GM23248 (cell line): ENCODE measurements at regions not wholly inside any gene's neighbourhood (a gene's known extent, or its start where the extent isn't known, plus 50 kb on each side); places are given as distances from the start of the nearest gene placed in this dataset.
A peak's percentile ranks its signal among the peaks of the same experiment; 100 is the strongest.

Experiments
- DNase-seq: peaks from one replicate; pipeline ENCODE4 v3.0.0-alpha.2; 2015
- H2AFZ ChIP-seq: fragments of 200-600 bp; sonication (generic); 2 replicates; pipeline ENCODE4 v1.6.1; 2016; ENCODE audit warnings: antibody characterized with exemption
- H3F3A ChIP-seq: fragments of 200-600 bp; sonication (generic); 2 replicates; pipeline ENCODE4 v1.6.1; 2016; ENCODE audit warnings: mild to moderate bottlenecking, antibody characterized with exemption, mixed run types; ENCODE audit not compliant: insufficient read depth
- H3K27ac ChIP-seq: fragments of 200-600 bp; sonication (generic); 2 replicates; pipeline ENCODE4 v1.5.1; 2016; ENCODE audit warnings: mild to moderate bottlenecking
- H3K27me3 ChIP-seq: fragments of 200-600 bp; sonication (generic); replicated peaks from 2 replicates; pipeline ENCODE4 v1.6.1; 2016; ENCODE audit warnings: mild to moderate bottlenecking; ENCODE audit not compliant: insufficient read depth
- H3K36me3 ChIP-seq: fragments of 200-600 bp; sonication (generic); 2 replicates; pipeline ENCODE4 v1.6.1; 2016; ENCODE audit warnings: low read depth, mild to moderate bottlenecking
- H3K4me1 ChIP-seq: fragments of 200-600 bp; sonication (generic); 2 replicates; pipeline ENCODE4 v1.6.1; 2016; ENCODE audit warnings: mild to moderate bottlenecking; ENCODE audit not compliant: insufficient read depth
- H3K4me2 ChIP-seq: fragments of 200-600 bp; sonication (generic); one replicate; pipeline ENCODE4 v1.6.1; 2016; ENCODE audit warnings: mild to moderate bottlenecking; ENCODE audit not compliant: unreplicated experiment
- H3K4me3 ChIP-seq: fragments of 200-600 bp; sonication (generic); 2 replicates; pipeline ENCODE4 v1.5.1; 2016; ENCODE audit warnings: mild to moderate bottlenecking
- H3K79me2 ChIP-seq: fragments of 200-600 bp; sonication (generic); 2 replicates; pipeline ENCODE4 v1.6.1; 2016; ENCODE audit warnings: mild to moderate bottlenecking; ENCODE audit not compliant: insufficient read depth
- H3K9ac ChIP-seq: fragments of 200-600 bp; sonication (generic); 2 replicates; pipeline ENCODE4 v1.6.1; 2016; ENCODE audit warnings: mild to moderate bottlenecking
- H3K9me2 ChIP-seq: fragments of 200-600 bp; sonication (generic); 2 replicates; pipeline ENCODE4 v1.6.1; 2016; ENCODE audit warnings: mixed run types, mild to moderate bottlenecking, moderate library complexity; ENCODE audit not compliant: insufficient read depth
- H3K9me3 ChIP-seq: fragments of 200-600 bp; sonication (generic); one replicate; pipeline ENCODE4 v1.6.1; 2017; ENCODE audit warnings: low read depth
- H4K20me1 ChIP-seq: fragments of 200-600 bp; sonication (generic); 2 replicates; pipeline ENCODE4 v1.6.0; 2016; ENCODE audit not compliant: insufficient read depth
- EZH2 ChIP-seq: fragments of 200-600 bp; sonication (generic); IDR thresholded peaks from 2 replicates; pipeline ENCODE4 v1.6.1; 2018; ENCODE audit warnings: antibody characterized with exemption, mild to moderate bottlenecking; ENCODE audit not compliant: insufficient read depth, poor library complexity, severe bottlenecking
- EZH2phosphoT487 ChIP-seq: fragments of 200-600 bp; sonication (generic); IDR thresholded peaks from 2 replicates; pipeline ENCODE4 v1.6.1; 2018; ENCODE audit warnings: antibody characterized with exemption, moderate library complexity, mild to moderate bottlenecking, low read depth; ENCODE audit not compliant: insufficient read depth
- WGBS, 2 experiments: methylation state at CpG; one replicate each; pipeline ENCODE4 v1.1.6; 2015 to 2017; ENCODE audit warnings: low lambda C conversion rate in 2 of 2, low coverage in 1 of 2; ENCODE audit errors: missing lambda C conversion rate in 2 of 2; 5-methylcytosine and 5-hydroxymethylcytosine counted together
- in situ Hi-C: fragments of 300-500 bp; cut with MboI; formaldehyde crosslinking; loops from 2 replicates; pipeline ENCODE4 v1.15.0; 2020

DNA sequence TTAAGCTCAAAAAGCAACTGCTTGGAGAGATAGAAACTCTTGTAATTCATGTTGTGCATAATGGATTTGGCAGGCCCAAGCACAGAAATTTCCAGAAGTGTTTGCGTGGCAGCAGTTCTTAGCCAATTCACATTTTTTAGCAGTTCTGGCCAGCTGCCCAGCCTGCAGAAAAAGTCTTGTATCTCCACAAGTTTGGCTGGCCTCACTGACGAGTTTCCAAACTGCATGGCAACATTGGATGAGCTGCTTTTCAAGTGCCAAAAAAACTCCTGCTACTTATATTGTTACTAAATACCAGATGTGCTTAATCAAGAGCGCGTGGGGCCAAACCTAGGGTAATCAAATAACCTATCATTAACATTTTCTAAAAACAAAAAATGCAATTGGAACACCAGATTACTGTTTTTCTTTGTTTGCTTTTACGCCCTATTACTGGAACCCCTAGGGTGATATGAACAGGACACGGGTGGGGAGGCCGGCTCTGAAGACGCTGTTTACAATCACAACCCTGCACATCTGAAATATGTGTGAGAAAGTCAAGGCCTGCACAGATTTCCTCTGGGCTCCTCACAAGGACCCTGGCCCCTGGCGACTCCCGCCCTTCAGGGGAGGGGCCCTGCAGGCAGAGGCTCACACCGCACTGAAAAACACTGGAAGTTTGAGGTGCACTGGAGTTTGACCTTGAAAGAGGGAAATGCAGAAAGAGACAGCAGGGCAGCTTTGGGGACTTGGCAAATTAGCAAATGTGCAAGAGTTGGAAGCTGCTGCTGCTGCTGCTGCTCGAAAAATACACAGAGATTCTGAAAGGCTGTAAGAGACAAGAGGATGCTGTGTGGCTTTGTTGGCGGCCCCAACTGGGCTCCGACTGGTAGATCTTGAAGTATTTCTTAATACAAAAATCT is 55.2 kb upstream of the TARBP1 start:
- peak overlapping the region; percentile 95 for H3K9ac ChIP-seq
- H4K20me1 ChIP-seq: no peaks in the 10 kb centered on the region
- peak overlapping the region; percentile 100 for H3K27ac ChIP-seq
- in situ Hi-C loops: no loop called here
- H3K36me3 ChIP-seq: no peaks in the 10 kb centered on the region
- peak overlapping the region; percentile 73 for H3K4me2 ChIP-seq
- TF ChIP-seq EZH2 (no peak), EZH2phosphoT487 (no peak)
- no peaks in the 10 kb centered on the region for H3K9me2 ChIP-seq
- H3K27me3 ChIP-seq: no peaks in the 10 kb centered on the region
- H3K4me1 ChIP-seq: peaks cover 56% of the 10 kb centered on the region
- 0 out of 2 replicates have a peak overlapping the region, but pooled peaks have one; percentile 0 for H2AFZ ChIP-seq
- peak; percentile 97 for DNase-seq
- peaks cover 40% of the 10 kb centered on the region for H3F3A ChIP-seq
- peak overlapping the region; percentile 37 for H3K4me3 ChIP-seq
- no peaks in the 10 kb centered on the region for H3K79me2 ChIP-seq
- no peaks in the 10 kb centered on the region for H3K9me3 ChIP-seq
- 12 to 14% methylated on average over 14 of the region's 14 CpGs for WGBS, 2 experiments

DNA sequence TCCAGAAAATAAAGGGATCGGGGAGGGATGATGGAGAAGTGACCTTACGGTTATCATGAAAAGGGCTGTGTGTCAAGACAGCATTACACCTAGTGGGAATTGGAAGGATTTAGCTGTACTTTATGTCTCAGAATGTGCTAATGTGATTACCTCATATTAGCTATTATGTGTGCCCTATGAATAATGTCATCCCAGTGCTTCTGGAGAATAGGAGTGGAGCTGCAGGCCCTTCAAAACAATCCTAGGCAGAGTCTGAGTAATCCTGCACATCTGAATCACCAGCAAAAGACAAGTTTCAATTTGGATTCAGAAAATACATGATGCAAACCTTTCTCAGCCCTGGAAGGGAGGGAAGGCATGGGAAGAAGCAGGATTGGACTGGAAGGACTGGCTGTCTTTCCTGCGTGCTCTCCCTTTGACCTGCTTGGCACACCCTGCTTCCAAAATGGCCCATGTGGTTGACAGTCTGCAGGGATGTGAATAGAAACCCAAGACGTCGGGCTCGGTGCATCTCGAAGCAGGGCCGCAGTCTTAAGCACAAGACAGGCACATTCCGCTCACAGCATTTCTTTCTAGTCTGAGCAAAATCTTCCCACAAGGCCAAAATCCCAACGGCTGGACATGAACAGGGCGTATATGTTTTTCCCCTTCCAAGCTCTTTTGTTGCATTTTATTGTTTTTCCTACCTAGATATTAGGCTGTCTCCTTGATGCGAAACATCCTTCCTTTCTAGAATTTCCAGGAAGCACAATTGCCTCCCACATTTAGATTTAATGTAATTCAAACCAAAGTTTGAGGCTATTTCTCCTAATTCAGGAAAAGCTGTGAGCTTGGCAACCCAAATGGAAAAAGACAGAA is 54.3 kb upstream of the TARBP1 start:
- no peak for TF ChIP-seq EZH2
- TF ChIP-seq EZH2phosphoT487: no peak
- H3K36me3 ChIP-seq: no peaks in the 10 kb centered on the region
- no peak overlapping the region; the same call in 1 of the 2 replicates for H2AFZ ChIP-seq
- WGBS, 2 experiments: 11 to 19% methylated on average over 12 of the region's 12 CpGs
- H3K9ac ChIP-seq: peak overlapping the region; percentile 95
- H4K20me1 ChIP-seq: no peaks in the 10 kb centered on the region
- H3K27ac ChIP-seq: peak overlapping the region; percentile 100
- no peaks in the 10 kb centered on the region for H3K79me2 ChIP-seq
- no peaks in the 10 kb centered on the region for H3K9me3 ChIP-seq
- in situ Hi-C loops: no loop called here
- peaks cover 40% of the 10 kb centered on the region for H3F3A ChIP-seq
- H3K27me3 ChIP-seq: no peaks in the 10 kb centered on the region
- DNase-seq: peak; percentile 98
- peak overlapping the region; percentile 73 for H3K4me2 ChIP-seq
- H3K4me1 ChIP-seq: peaks cover 56% of the 10 kb centered on the region
- no peaks in the 10 kb centered on the region for H3K9me2 ChIP-seq
- peak overlapping the region; percentile 37 for H3K4me3 ChIP-seq

- peaks cover 56% of the 10 kb centered on the region for H3K4me1 ChIP-seq
- no peak overlapping the region for H2AFZ ChIP-seq
- peak overlapping the region; percentile 52 for H3K4me2 ChIP-seq
- no peak for TF ChIP-seq EZH2
- TF ChIP-seq EZH2phosphoT487: no peak
- WGBS, 2 experiments: 20 to 26% methylated on average over 7 of the region's 7 CpGs
- H3K79me2 ChIP-seq: no peaks in the 10 kb centered on the region
- no peaks in the 10 kb centered on the region for H3K9me3 ChIP-seq
- peaks cover 40% of the 10 kb centered on the region for H3F3A ChIP-seq
- H3K27ac ChIP-seq: peak overlapping the region; percentile 100
- no peaks in the 10 kb centered on the region for H3K9me2 ChIP-seq
- no peaks in the 10 kb centered on the region for H3K36me3 ChIP-seq
- in situ Hi-C loops: no loop called here
- no peak overlapping the region for H3K4me3 ChIP-seq
- no peaks in the 10 kb centered on the region for H3K27me3 ChIP-seq
- no peaks in the 10 kb centered on the region for H4K20me1 ChIP-seq
- H3K9ac ChIP-seq: peak overlapping the region; percentile 95
- peak; percentile 53 for DNase-seq
Observed at GRCh38 chr1:234532503-234532922, 53.5 kb upstream of the TARBP1 start.

- peak overlapping the region; percentile 95 for H3K9ac ChIP-seq
- H2AFZ ChIP-seq: peak overlapping the region; percentile 83
- H3K27ac ChIP-seq: peak overlapping the region; percentile 100
- peaks cover 40% of the 10 kb centered on the region for H3F3A ChIP-seq
- H3K9me3 ChIP-seq: no peaks in the 10 kb centered on the region
- H3K4me2 ChIP-seq: peak overlapping the region; percentile 66
- peak overlapping the region; percentile 50 for H3K4me3 ChIP-seq
- no peaks in the 10 kb centered on the region for H3K9me2 ChIP-seq
- DNase-seq: peak; percentile 94
- in situ Hi-C loops: no loop called here
- H3K4me1 ChIP-seq: peaks cover 56% of the 10 kb centered on the region
- no peak for TF ChIP-seq EZH2phosphoT487
- TF ChIP-seq EZH2: no peak
- H4K20me1 ChIP-seq: no peaks in the 10 kb centered on the region
- H3K79me2 ChIP-seq: no peaks in the 10 kb centered on the region
- H3K36me3 ChIP-seq: no peaks in the 10 kb centered on the region
- H3K27me3 ChIP-seq: no peaks in the 10 kb centered on the region
- 13 to 14% methylated on average over 20 of the region's 20 CpGs for WGBS, 2 experiments
Observed at GRCh38 chr1:234531151-234531635, 52.2 kb upstream of the TARBP1 start.
